HG03378 (cell line): ENCODE measurements at regions not wholly inside any gene's neighbourhood (a gene's known extent, or its start where the extent isn't known, plus 50 kb on each side); places are given as distances from the start of the nearest gene placed in this dataset.
"Not testable (repeated sequence)": the region's sequence is repeated elsewhere in the genome, so short reads cannot be mapped to it uniquely, and the experiment has no call there.

Experiments
- ATAC-seq: cut with Tn5 transposase; IDR thresholded peaks from one replicate; pipeline ENCODE4 v1.9.1; 2021; ENCODE audit warnings: mild to moderate bottlenecking, moderate library complexity; ENCODE audit not compliant: unreplicated experiment

- ATAC-seq: not testable (repeated sequence)
Measured at GRCh38 chr7:135872861-135873260, 104.3 kb downstream of the MTPN start.

- no peak for ATAC-seq
Measured at GRCh38 chr7:135862586-135863340, 114.2 kb upstream of the FAM180A start.

GRCh38 chr7:135859538-135859937 is 110.9 kb upstream of the FAM180A start:
- no peak for ATAC-seq

GRCh38 chr7:135858851-135859250 is 110.2 kb upstream of the FAM180A start:
- ATAC-seq: no peak

GRCh38 chr7:135858379-135858778 is 109.8 kb upstream of the FAM180A start:
- no peak for ATAC-seq

GRCh38 chr7:135857519-135858274 is 109.1 kb upstream of the FAM180A start:
- ATAC-seq: no peak

- no peak for ATAC-seq
Measured at GRCh38 chr7:135856356-135857144, 107.9 kb upstream of the FAM180A start.

- no peak for ATAC-seq
Measured at GRCh38 chr7:135855846-135856245, 107.2 kb upstream of the FAM180A start.

- ATAC-seq: no peak
Measured at GRCh38 chr7:135853499-135853898, 104.9 kb upstream of the FAM180A start.

- ATAC-seq: no peak
Measured at GRCh38 chr7:135853008-135853407, 104.4 kb upstream of the FAM180A start.

- no peak for ATAC-seq
Measured at GRCh38 chr7:135847242-135847641, 98.6 kb upstream of the FAM180A start.

- ATAC-seq: no peak
Measured at GRCh38 chr7:135846339-135846738, 97.7 kb upstream of the FAM180A start.

- ATAC-seq: no peak
Measured at GRCh38 chr7:135845415-135846075, 96.9 kb upstream of the FAM180A start.

GRCh38 chr7:135844903-135845302 is 96.3 kb upstream of the FAM180A start:
- ATAC-seq: no peak

- ATAC-seq: peak; percentile 97
Measured at GRCh38 chr7:135843214-135843613, 94.6 kb upstream of the FAM180A start.

GRCh38 chr7:135842446-135843179 is 94.0 kb upstream of the FAM180A start:
- no peak for ATAC-seq

GRCh38 chr7:135840591-135840990 is 92.0 kb upstream of the FAM180A start:
- ATAC-seq: no peak

- no peak for ATAC-seq
Measured at GRCh38 chr7:135837675-135838074, 89.1 kb upstream of the FAM180A start.

- no peak for ATAC-seq
Measured at GRCh38 chr7:135834266-135834665, 85.7 kb upstream of the FAM180A start.

- ATAC-seq: no peak
Measured at GRCh38 chr7:135833642-135834041, 85.0 kb upstream of the FAM180A start.
